PFSK-1 (cell line): ENCODE measurements at regions not wholly inside any gene's neighbourhood (a gene's known extent, or its start where the extent isn't known, plus 50 kb on each side); places are given as distances from the start of the nearest gene placed in this dataset.

Experiments used
- FOXP2 ChIP-seq: optimal IDR thresholded peaks from 2 replicates; pipeline ENCODE3; 2011; ENCODE audit warnings: borderline replicate concordance, control low read depth, inconsistent platforms; ENCODE audit not compliant: insufficient read depth; ENCODE audit errors: extremely low read length, extremely low read depth
- POLR2AphosphoS5 ChIP-seq: IDR thresholded peaks from 2 replicates; pipeline ENCODE4 v1.6.1; 2012; ENCODE audit warnings: low read depth, mild to moderate bottlenecking, control low read depth, low read length, moderate library complexity
- SIN3A ChIP-seq: IDR thresholded peaks from 2 replicates; pipeline ENCODE4 v1.6.1; 2012; ENCODE audit warnings: mild to moderate bottlenecking, low read length, moderate library complexity, borderline replicate concordance; ENCODE audit not compliant: insufficient read depth
- TAF1 ChIP-seq: IDR thresholded peaks from 2 replicates; pipeline ENCODE4 v1.6.1; 2012; ENCODE audit warnings: low read length, control low read depth, borderline replicate concordance; ENCODE audit not compliant: insufficient read depth
- TF ChIP-seq, protein P1 (sequence below), 2 experiments: IDR thresholded peaks; 2 replicates each; pipeline versions ENCODE4 v1.6.1 to v1.8.0; 2011 to 2012; ENCODE audit warnings: low read depth in 2 of 2, low read length in 2 of 2, control low read depth in 1 of 2, inconsistent platforms in 1 of 2, mild to moderate bottlenecking in 1 of 2, moderate library complexity in 1 of 2; ENCODE audit not compliant: insufficient read depth in 1 of 2

DNA sequence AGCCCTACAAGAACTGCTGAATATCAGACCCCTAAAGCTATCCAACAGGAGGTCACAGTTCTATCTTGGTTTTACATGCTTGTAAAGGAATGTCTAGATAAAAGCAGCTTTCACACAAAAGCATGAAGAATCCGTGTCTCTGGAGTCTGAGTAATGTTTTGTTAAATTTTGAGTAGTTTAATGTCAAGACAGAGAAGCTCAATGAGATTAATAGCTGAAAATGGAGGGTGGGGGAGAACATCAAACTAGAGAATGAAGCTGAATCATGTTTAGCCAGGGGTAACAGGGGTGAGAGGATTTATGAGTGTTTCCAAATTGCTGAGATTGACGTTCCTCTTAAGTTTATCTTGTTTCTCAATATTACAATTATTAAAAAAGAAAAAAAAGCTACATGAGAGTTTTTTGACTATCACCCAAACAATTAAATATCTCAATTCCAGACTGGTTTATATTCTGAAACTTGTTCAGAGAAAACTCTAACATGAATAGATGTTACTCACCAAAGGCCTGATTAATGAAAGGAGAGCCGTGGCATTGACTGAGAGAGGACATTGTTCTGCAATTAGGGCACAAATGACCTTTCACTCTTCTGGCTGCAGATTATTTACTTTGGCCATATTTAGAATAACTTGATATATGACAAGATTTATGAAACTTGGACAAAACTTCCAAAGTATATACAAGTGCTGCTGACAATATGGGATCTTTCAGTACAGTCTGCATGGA lies 266.4 kb upstream of the ETAA1 start:
- TF ChIP-seq SIN3A: no peak
- no peak for TF ChIP-seq TAF1
- TF ChIP-seq FOXP2: no peak
- TF ChIP-seq, protein P1, sequence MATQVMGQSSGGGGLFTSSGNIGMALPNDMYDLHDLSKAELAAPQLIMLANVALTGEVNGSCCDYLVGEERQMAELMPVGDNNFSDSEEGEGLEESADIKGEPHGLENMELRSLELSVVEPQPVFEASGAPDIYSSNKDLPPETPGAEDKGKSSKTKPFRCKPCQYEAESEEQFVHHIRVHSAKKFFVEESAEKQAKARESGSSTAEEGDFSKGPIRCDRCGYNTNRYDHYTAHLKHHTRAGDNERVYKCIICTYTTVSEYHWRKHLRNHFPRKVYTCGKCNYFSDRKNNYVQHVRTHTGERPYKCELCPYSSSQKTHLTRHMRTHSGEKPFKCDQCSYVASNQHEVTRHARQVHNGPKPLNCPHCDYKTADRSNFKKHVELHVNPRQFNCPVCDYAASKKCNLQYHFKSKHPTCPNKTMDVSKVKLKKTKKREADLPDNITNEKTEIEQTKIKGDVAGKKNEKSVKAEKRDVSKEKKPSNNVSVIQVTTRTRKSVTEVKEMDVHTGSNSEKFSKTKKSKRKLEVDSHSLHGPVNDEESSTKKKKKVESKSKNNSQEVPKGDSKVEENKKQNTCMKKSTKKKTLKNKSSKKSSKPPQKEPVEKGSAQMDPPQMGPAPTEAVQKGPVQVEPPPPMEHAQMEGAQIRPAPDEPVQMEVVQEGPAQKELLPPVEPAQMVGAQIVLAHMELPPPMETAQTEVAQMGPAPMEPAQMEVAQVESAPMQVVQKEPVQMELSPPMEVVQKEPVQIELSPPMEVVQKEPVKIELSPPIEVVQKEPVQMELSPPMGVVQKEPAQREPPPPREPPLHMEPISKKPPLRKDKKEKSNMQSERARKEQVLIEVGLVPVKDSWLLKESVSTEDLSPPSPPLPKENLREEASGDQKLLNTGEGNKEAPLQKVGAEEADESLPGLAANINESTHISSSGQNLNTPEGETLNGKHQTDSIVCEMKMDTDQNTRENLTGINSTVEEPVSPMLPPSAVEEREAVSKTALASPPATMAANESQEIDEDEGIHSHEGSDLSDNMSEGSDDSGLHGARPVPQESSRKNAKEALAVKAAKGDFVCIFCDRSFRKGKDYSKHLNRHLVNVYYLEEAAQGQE (IDR thresholded peaks at IDR 0.05; ENCODE audit: insufficient read depth in 1 of 2, low read depth in 2 of 2, low read length in 2 of 2): no peak
- no peak for TF ChIP-seq POLR2AphosphoS5

DNA sequence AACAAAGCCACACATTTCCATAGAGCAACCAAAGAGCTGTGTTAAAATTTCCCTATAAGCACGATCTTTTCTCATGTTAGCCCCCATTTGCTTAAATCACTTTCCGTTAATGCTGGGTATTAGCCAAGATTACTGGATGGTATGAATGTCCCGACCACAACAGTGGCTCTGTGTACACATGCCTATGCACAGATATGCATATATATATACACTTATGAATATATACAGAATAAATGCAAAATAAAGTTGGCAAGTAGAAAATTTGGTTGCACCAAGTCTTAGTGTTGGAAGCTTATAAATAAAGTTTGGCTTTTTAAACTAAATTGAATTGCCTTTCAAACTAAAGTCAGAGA lies 265.9 kb upstream of the ETAA1 start:
- TF ChIP-seq POLR2AphosphoS5 (no peak), FOXP2 (no peak), SIN3A (no peak), TAF1 (no peak)
- TF ChIP-seq, protein P1 (IDR thresholded peaks at IDR 0.05; ENCODE audit: insufficient read depth in 1 of 2, low read depth in 2 of 2, low read length in 2 of 2): no peak

DNA sequence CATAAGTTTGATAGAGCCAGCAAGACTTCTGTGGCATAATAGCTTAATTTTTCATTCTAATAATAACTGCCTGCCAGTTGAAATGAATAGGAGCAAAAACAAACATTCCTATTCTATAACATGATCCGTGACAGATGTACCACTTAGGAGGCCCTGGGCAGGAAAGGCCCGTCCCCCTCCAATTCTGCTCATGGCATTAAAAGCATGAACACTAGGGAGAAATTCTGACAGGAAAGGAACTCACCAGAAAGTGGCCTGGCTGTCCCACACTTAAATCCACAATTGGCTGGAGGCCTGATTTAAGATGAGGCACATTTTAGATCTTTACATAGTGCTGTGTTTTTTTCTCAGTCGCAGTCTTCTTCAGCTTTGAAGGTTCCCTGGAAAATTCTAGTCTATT lies 261.9 kb upstream of the ETAA1 start:
- TF ChIP-seq TAF1 (no peak), FOXP2 (no peak), POLR2AphosphoS5 (no peak), SIN3A (no peak)
- TF ChIP-seq, protein P1 (IDR thresholded peaks at IDR 0.05; ENCODE audit: insufficient read depth in 1 of 2, low read depth in 2 of 2, low read length in 2 of 2): no peak

DNA sequence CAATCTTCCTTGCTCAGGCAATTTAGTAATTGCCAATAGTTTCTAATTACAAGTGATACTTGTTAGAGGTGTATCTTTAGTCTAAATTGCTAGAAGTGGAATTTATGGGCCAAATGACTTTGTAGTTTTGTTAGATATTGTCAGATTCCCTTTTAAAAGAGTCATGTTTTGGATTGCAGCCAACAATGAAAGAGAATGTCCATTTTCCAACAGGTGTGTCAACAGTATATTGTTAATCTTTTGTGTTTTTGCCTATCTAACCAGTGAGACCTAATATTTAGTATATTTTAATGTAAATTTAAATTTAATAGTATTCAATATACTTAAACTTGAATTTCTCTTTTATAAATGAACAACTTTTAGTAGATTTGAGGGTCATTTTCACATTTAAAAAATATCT lies 259.4 kb upstream of the ETAA1 start:
- TF ChIP-seq TAF1: no peak
- no peak for TF ChIP-seq FOXP2
- TF ChIP-seq POLR2AphosphoS5: no peak
- no peak for TF ChIP-seq SIN3A
- TF ChIP-seq, protein P1 (IDR thresholded peaks at IDR 0.05; ENCODE audit: insufficient read depth in 1 of 2, low read depth in 2 of 2, low read length in 2 of 2): no peak
